K562 (cell line): ENCODE measurements at regions not wholly inside any gene's neighbourhood (a gene's known extent, or its start where the extent isn't known, plus 50 kb on each side); places are given as distances from the start of the nearest gene placed in this dataset.
"Not testable (repeated sequence)": the region's sequence is repeated elsewhere in the genome, so short reads cannot be mapped to it uniquely, and the experiment has no call there.

Experiments
- ATAC-seq: fragments of 200-7000 bp; cut with Tn5 transposase; 3 replicates; pipeline ENCODE4 v1.9.1; 2020; ENCODE audit warnings: moderate library complexity
- BruUV-seq: library from RNA; stranded (reverse); fragments of 400-500 nt; replicated peaks from 2 replicates; lab custom pipeline; 2021; lab: Mats Ljungman, UMichigan
- CTCF ChIA-PET: fragments of 300-600 bp; formaldehyde crosslinking; extraction: SDS; loops from one replicate; lab custom pipeline; 2021; ENCODE audit warnings: low intra/inter-chr PET ratio; lab: Yijun Ruan, JAX
- POLR2A ChIA-PET: fragments of 300-600, 350-650 bp; sonication (Branson Sonifier 250); formaldehyde crosslinking; extraction: SDS; loops from one replicate; lab custom pipeline; 2021; ENCODE audit warnings: antibody characterized with exemption, inconsistent platforms; lab: Yijun Ruan, JAX
- DNase-seq, 4 experiments: peaks; one replicate each; pipeline versions ENCODE4 v3.0.0 to v3.0.0-alpha.2; 2011 to 2018; ENCODE audit warnings: low spot score in 3 of 4, mixed read lengths in 3 of 4; ENCODE audit errors: extremely low read depth in 1 of 4
- FAIRE-seq: peaks from 2 replicates; lab custom pipeline; 2011; peaks lifted over from hg19 to GRCh38; lab: Jason Lieb, UNC
- H2AFZ ChIP-seq: 2 replicates; pipeline ENCODE4 v1.6.0; 2011; ENCODE audit warnings: low read depth, low read length, control low read depth, inconsistent platforms
- H3K27ac ChIP-seq: fragments of 200-600 bp; 3 replicates; pipeline ENCODE4 v1.8.0; 2011; ENCODE audit warnings: low read depth, mild to moderate bottlenecking, control low read depth, inconsistent platforms, low read length, moderate library complexity, mixed read lengths; ENCODE audit errors: extremely low read depth
- H3K27me3 ChIP-seq, 2 experiments: fragments of 300-600 bp in 1 of 2; 2 replicates in 1 of 2; 3 replicates in 1 of 2; pipeline versions ENCODE4 v1.6.0 to v1.8.0; 2011; ENCODE audit warnings: inconsistent platforms in 2 of 2, low read length in 2 of 2, mild to moderate bottlenecking in 1 of 2, mixed read lengths in 1 of 2, moderate library complexity in 1 of 2; ENCODE audit not compliant: control insufficient read depth in 2 of 2, insufficient read depth in 2 of 2
- H3K36me3 ChIP-seq: fragments of 300-600 bp; 3 replicates; pipeline ENCODE4 v1.8.0; 2011; ENCODE audit warnings: mild to moderate bottlenecking, low read length, inconsistent platforms; ENCODE audit not compliant: control insufficient read depth, insufficient read depth
- H3K4me1 ChIP-seq, 2 experiments: fragments of 200-600 bp in 1 of 2; replicated peaks in 1 of 2; 2 replicates in 1 of 2; 3 replicates in 1 of 2; pipeline versions ENCODE4 v1.5.1 to v1.8.0; 2011; ENCODE audit warnings: inconsistent platforms in 2 of 2, low read length in 2 of 2, mild to moderate bottlenecking in 1 of 2, mixed read lengths in 1 of 2, moderate library complexity in 1 of 2; ENCODE audit not compliant: control insufficient read depth in 2 of 2, insufficient read depth in 2 of 2
- H3K4me2 ChIP-seq: 2 replicates; pipeline ENCODE4 v1.6.1; 2011; ENCODE audit warnings: low read length, control low read depth, inconsistent platforms, mixed read lengths; ENCODE audit not compliant: insufficient read depth
- H3K4me3 ChIP-seq: fragments of 200-600 bp; sonication (generic), shearing (Covaris generic); 2 replicates; pipeline ENCODE4 v1.5.1; 2016; ENCODE audit warnings: control low read depth, inconsistent platforms
- H3K79me2 ChIP-seq: fragments of 200-600 bp; 3 replicates; pipeline ENCODE4 v1.8.0; 2011; ENCODE audit warnings: low read length, inconsistent platforms; ENCODE audit not compliant: control insufficient read depth, insufficient read depth
- H3K9ac ChIP-seq, 2 experiments: 2 replicates each; pipeline versions ENCODE4 v1.6.0 to v1.6.1; 2011; ENCODE audit warnings: low read depth in 2 of 2, low read length in 2 of 2, control low read depth in 1 of 2, inconsistent platforms in 1 of 2, mild to moderate bottlenecking in 1 of 2, mixed read lengths in 1 of 2; ENCODE audit not compliant: insufficient read depth in 1 of 2
- H3K9me1 ChIP-seq: one replicate; pipeline ENCODE4 v1.6.0; 2011; ENCODE audit warnings: inconsistent platforms, mild to moderate bottlenecking, low read length, moderate library complexity; ENCODE audit not compliant: control insufficient read depth, insufficient read depth
- H3K9me3 ChIP-seq: replicated peaks from 2 replicates; pipeline ENCODE4 v1.5.1; 2011; ENCODE audit warnings: low read depth, low read length, inconsistent platforms; ENCODE audit not compliant: control insufficient read depth, insufficient read depth
- H4K20me1 ChIP-seq: replicated peaks from 2 replicates; pipeline ENCODE4 v1.6.1; 2011; ENCODE audit warnings: low read length, inconsistent platforms, mixed read lengths; ENCODE audit not compliant: control insufficient read depth, insufficient read depth
- BHLHE40 ChIP-seq: IDR thresholded peaks from 2 replicates; pipeline ENCODE4 v1.6.1; 2011; ENCODE audit warnings: low read length, improper control_type of control experiment
- CCNT2 ChIP-seq: IDR thresholded peaks from 2 replicates; pipeline ENCODE4 v1.6.1; 2011; ENCODE audit warnings: borderline replicate concordance, low read depth, mild to moderate bottlenecking, moderate library complexity, mixed read lengths, low read length; ENCODE audit not compliant: insufficient read length; ENCODE audit errors: extremely low read depth
- E2F3 ChIP-seq: fragments of 250-450 bp; sonication (Bioruptor Pico); IDR thresholded peaks from 2 replicates; pipeline ENCODE4 v1.4.0; 2020; ENCODE audit warnings: mild to moderate bottlenecking
- E2F5 ChIP-seq: sonication (generic); formaldehyde crosslinking; IDR thresholded peaks from 2 replicates; pipeline ENCODE4 v1.8.0; 2022; ENCODE audit warnings: mild to moderate bottlenecking, missing genetic modification reagents
- FOXK2 ChIP-seq, 2 experiments: fragments of 450-650 bp; IDR thresholded peaks in 1 of 2; conservative IDR thresholded peaks in 1 of 2; 2 replicates each; pipeline ENCODE4 v1.6.1; 2016; ENCODE audit warnings: low read depth in 2 of 2, mild to moderate bottlenecking in 1 of 2
- L3MBTL2 ChIP-seq: fragments of 450-650 bp; IDR thresholded peaks from 2 replicates; pipeline ENCODE4 v1.6.1; 2016; ENCODE audit warnings: mild to moderate bottlenecking, moderate library complexity
- OTX1 ChIP-seq: fragments of 450-650 bp; formaldehyde crosslinking; IDR thresholded peaks from 2 replicates; pipeline ENCODE4 v1.4.0; 2022; ENCODE audit warnings: mild to moderate bottlenecking
- RAD51 ChIP-seq: fragments of 450-650 bp; IDR thresholded peaks from 2 replicates; pipeline ENCODE4 v1.7.1; 2016; ENCODE audit warnings: low read depth, mild to moderate bottlenecking, borderline replicate concordance
- SIN3A ChIP-seq, 2 experiments: fragments of 150-350 bp in 1 of 2; IDR thresholded peaks; 2 replicates each; pipeline ENCODE4 v1.6.1; 2011 to 2016; ENCODE audit warnings: borderline replicate concordance in 2 of 2, low read depth in 2 of 2, low read length in 2 of 2, mild to moderate bottlenecking in 2 of 2, moderate library complexity in 2 of 2; ENCODE audit not compliant: control insufficient read depth in 1 of 2
- TAF1 ChIP-seq: IDR thresholded peaks from 2 replicates; pipeline ENCODE4 v1.6.1; 2011; ENCODE audit warnings: mild to moderate bottlenecking, low read length, moderate library complexity; ENCODE audit not compliant: insufficient read depth, control insufficient read depth, severe bottlenecking; ENCODE audit errors: extremely low read depth
- TEAD1 ChIP-seq, 2 experiments: fragments of 450-650 bp in 1 of 2; sonication (generic) in 1 of 2; formaldehyde crosslinking; IDR thresholded peaks; 2 replicates each; pipeline versions ENCODE4 v1.4.0 to v1.8.0; 2020 to 2022; ENCODE audit warnings: mild to moderate bottlenecking in 2 of 2, missing genetic modification reagents in 1 of 2
- TFAP4 ChIP-seq: sonication (generic); formaldehyde crosslinking; IDR thresholded peaks from 2 replicates; pipeline ENCODE4 v1.8.0; 2022; ENCODE audit warnings: missing genetic modification reagents, mild to moderate bottlenecking, moderate library complexity, borderline replicate concordance
- ZNF143 ChIP-seq: sonication (generic); formaldehyde crosslinking; IDR thresholded peaks from 2 replicates; pipeline ENCODE4 v1.9.0; 2022; ENCODE audit warnings: mild to moderate bottlenecking, missing genetic modification reagents
- ZNF263 ChIP-seq: sonication (generic); formaldehyde crosslinking; IDR thresholded peaks from 2 replicates; pipeline ENCODE4 v1.8.0; 2022; ENCODE audit warnings: mild to moderate bottlenecking, missing genetic modification reagents, borderline replicate concordance
- ZNF282 ChIP-seq: sonication (generic); formaldehyde crosslinking; IDR thresholded peaks from 2 replicates; pipeline ENCODE4 v1.8.1; 2023; ENCODE audit warnings: missing genetic modification reagents
- ZNF639 ChIP-seq, 2 experiments: fragments of 200-800 bp in 1 of 2; sonication (Bioruptor generic) in 1 of 2; sonication (generic) in 1 of 2; formaldehyde crosslinking in 1 of 2; IDR thresholded peaks in 1 of 2; conservative IDR thresholded peaks in 1 of 2; 2 replicates each; pipeline versions ENCODE4 v1.5.0 to v1.6.1; 2016 to 2020; ENCODE audit warnings: missing compliant biosample characterization in 1 of 2, missing genetic modification characterization in 1 of 2, missing genetic modification reagents in 1 of 2
- WGBS: fragments of 100-300 bp; shearing (Covaris generic); methylation state at CpG from one replicate; pipeline ENCODE4 v1.1.6; 2016; ENCODE audit warnings: low coverage, mixed read lengths; ENCODE audit not compliant: insufficient coverage; ENCODE audit errors: missing lambda C conversion rate; 5-methylcytosine and 5-hydroxymethylcytosine counted together
- in situ Hi-C: fragments of 300-500 bp; cut with MboI; formaldehyde crosslinking; loops from 4 replicates; pipeline ENCODE4 v1.15.0; 2018; ENCODE audit warnings: inconsistent platforms, mixed read lengths
- intact Hi-C: fragments of 100-400 bp; cut with micrococcal nuclease; formaldehyde crosslinking; loops from 2 replicates; pipeline ENCODE4 v1.14.2; 2022

GRCh38 chr16:29594926-29595838 lies 67.9 kb upstream of the SPN start:
- POLR2A ChIA-PET, H3K36me3 ChIP-seq, H4K20me1 ChIP-seq, H3K9me1 ChIP-seq, in situ Hi-C loops, H3K9me3 ChIP-seq, intact Hi-C loops, H3K27me3 ChIP-seq, BruUV-seq, CTCF ChIA-PET: not testable (repeated sequence)
- H3K79me2 ChIP-seq = peaks cover 74% of the 10 kb centered on the region
- peak overlapping the region; percentile 74 for H3K4me2 ChIP-seq
- peak overlapping the region; percentile 81 for H2AFZ ChIP-seq
- WGBS = 0% methylated on average over 22 of the region's 91 CpGs
- peak overlapping the region; percentile 66 to 93; a peak in 3 of 4 replicates for H3K9ac ChIP-seq
- peak overlapping the region; percentile 62 for H3K4me3 ChIP-seq
- peak; percentile 58 to 91 (median 70) for DNase-seq
- peaks cover 2 to 12% of the 10 kb centered on the region in 2 experiments; a peak in 3 of 5 replicates for H3K4me1 ChIP-seq
- peak; percentile 74 for FAIRE-seq
- H3K27ac ChIP-seq = peak overlapping the region; percentile 89
- peak; percentile 92 for ATAC-seq
- TF ChIP-seq ZNF639 (CRISPR knock-in tag; conservative IDR thresholded peaks at IDR 0.05 in 1 of 2, IDR thresholded peaks at IDR 0.05 in 1 of 2) (peak in 1 of 2 experiments; percentile 53; a peak in 1 of 4 replicates), TFAP4 (CRISPR knock-in tag) (0 out of 2 replicates have a peak, but pooled peaks have one; percentile 41), E2F5 (CRISPR knock-in tag) (0 out of 2 replicates have a peak, but pooled peaks have one; percentile 50), TAF1 (peak; percentile 19), RAD51 (peak; percentile 56; the same call in 1 of the 2 replicates), CCNT2 (peak; percentile 88), OTX1 (CRISPR knock-in tag) (peak; percentile 72; the same call in 1 of the 2 replicates), ZNF282 (CRISPR knock-in tag) (0 out of 2 replicates have a peak, but pooled peaks have one; percentile 67), ZNF143 (peak; percentile 78), L3MBTL2 (peak; percentile 70), E2F3 (CRISPR knock-in tag) (0 out of 2 replicates have a peak, but pooled peaks have one; percentile 27), ZNF263 (CRISPR knock-in tag) (peak; percentile 99), TEAD1 (CRISPR knock-in tag; IDR thresholded peaks at IDR 0.05) (peak in 1 of 2 experiments; percentile 44; a peak in 2 of 4 replicates), FOXK2 (conservative IDR thresholded peaks at IDR 0.05 in 1 of 2, IDR thresholded peaks at IDR 0.05 in 1 of 2; ENCODE audit: low read depth in 2 of 2) (peak; percentile 74 to 88), BHLHE40 (peak; percentile 81), SIN3A (IDR thresholded peaks at IDR 0.05; ENCODE audit: borderline replicate concordance in 2 of 2, control insufficient read depth in 1 of 2, low read depth in 2 of 2, low read length in 2 of 2) (peak; percentile 65 to 67; a peak in 2 of 4 replicates)
